H9 (cell line): ENCODE measurements at regions not wholly inside any gene's neighbourhood (a gene's known extent, or its start where the extent isn't known, plus 50 kb on each side); places are given as distances from the start of the nearest gene placed in this dataset.

ENCODE experiments used
- DNase-seq: peaks from one replicate; pipeline ENCODE4 v3.0.0-alpha.2; 2017
- H2AFZ ChIP-seq: one replicate; pipeline ENCODE4 v1.6.1; 2013; ENCODE audit warnings: mild to moderate bottlenecking, low read length, control low read depth, moderate library complexity
- H2AK5ac ChIP-seq: 2 replicates; pipeline ENCODE4 v1.6.1; 2013; ENCODE audit warnings: low read length, control low read depth, mixed read lengths; ENCODE audit not compliant: insufficient read length
- H2BK120ac ChIP-seq: one replicate; pipeline ENCODE4 v1.6.1; 2013; ENCODE audit warnings: low read depth, mild to moderate bottlenecking, low read length, control low read depth, inconsistent platforms; ENCODE audit not compliant: poor library complexity, severe bottlenecking
- H2BK12ac ChIP-seq: 2 replicates; pipeline ENCODE4 v1.6.1; 2013; ENCODE audit warnings: low read length, control low read depth, mixed read lengths, low read depth; ENCODE audit not compliant: insufficient read length
- H2BK15ac ChIP-seq: 2 replicates; pipeline ENCODE4 v1.6.1; 2013; ENCODE audit warnings: low read depth, low read length, control low read depth
- H2BK20ac ChIP-seq: one replicate; pipeline ENCODE4 v1.6.1; 2013; ENCODE audit warnings: low read depth, mild to moderate bottlenecking, low read length, control low read depth, inconsistent platforms; ENCODE audit not compliant: poor library complexity, severe bottlenecking
- H2BK5ac ChIP-seq: 2 replicates; pipeline ENCODE4 v1.6.1; 2013; ENCODE audit warnings: low read length, control low read depth, mixed read lengths; ENCODE audit not compliant: insufficient read length
- H3K14ac ChIP-seq: 2 replicates; pipeline ENCODE4 v1.6.1; 2013; ENCODE audit warnings: low read length, control low read depth; ENCODE audit not compliant: insufficient read depth
- H3K18ac ChIP-seq: 2 replicates; pipeline ENCODE4 v1.6.1; 2013; ENCODE audit warnings: low read depth, mild to moderate bottlenecking, mixed read lengths, low read length, control low read depth; ENCODE audit not compliant: insufficient read length
- H3K23ac ChIP-seq: 2 replicates; pipeline ENCODE4 v1.6.1; 2013; ENCODE audit warnings: low read length, control low read depth, mixed read lengths, low read depth; ENCODE audit not compliant: insufficient read length
- H3K23me2 ChIP-seq: 2 replicates; pipeline ENCODE4 v1.6.1; 2013; ENCODE audit warnings: low read depth, mild to moderate bottlenecking, mixed read lengths, low read length, control low read depth; ENCODE audit not compliant: insufficient read length, poor library complexity, severe bottlenecking
- H3K27ac ChIP-seq: 2 replicates; pipeline ENCODE4 v1.5.1; 2013; ENCODE audit warnings: low read length, control low read depth, mixed read lengths, low read depth; ENCODE audit not compliant: insufficient read length
- H3K27me3 ChIP-seq: 2 replicates; pipeline ENCODE4 v1.6.1; 2013; ENCODE audit warnings: low read length, control low read depth, inconsistent platforms; ENCODE audit not compliant: insufficient read depth
- H3K4ac ChIP-seq: 2 replicates; pipeline ENCODE4 v1.6.1; 2013; ENCODE audit warnings: low read depth, mild to moderate bottlenecking, control low read depth, inconsistent platforms, low read length, moderate library complexity
- H3K4me1 ChIP-seq: 2 replicates; pipeline ENCODE4 v1.6.1; 2013; ENCODE audit warnings: low read length, control low read depth, inconsistent platforms; ENCODE audit not compliant: insufficient read depth
- H3K4me2 ChIP-seq: 2 replicates; pipeline ENCODE4 v1.6.1; 2013; ENCODE audit warnings: low read length, control low read depth, mixed read lengths; ENCODE audit not compliant: insufficient read length, insufficient read depth
- H3K56ac ChIP-seq: 2 replicates; pipeline ENCODE4 v1.6.1; 2013; ENCODE audit warnings: low read depth, mild to moderate bottlenecking, mixed read lengths, low read length, control low read depth; ENCODE audit not compliant: insufficient read length
- H3K79me1 ChIP-seq: 2 replicates; pipeline ENCODE4 v1.6.1; 2013; ENCODE audit warnings: low read depth, mild to moderate bottlenecking, moderate library complexity, low read length, control low read depth, inconsistent platforms; ENCODE audit not compliant: insufficient read depth, poor library complexity, severe bottlenecking
- H3K79me2 ChIP-seq: 2 replicates; pipeline ENCODE4 v1.6.1; 2013; ENCODE audit warnings: low read length, control low read depth, inconsistent platforms; ENCODE audit not compliant: insufficient read depth
- H3K9ac ChIP-seq: 2 replicates; pipeline ENCODE4 v1.6.1; 2013; ENCODE audit warnings: low read length, control low read depth, mixed read lengths; ENCODE audit not compliant: insufficient read length; ENCODE audit errors: extremely low read depth
- H3K9me3 ChIP-seq: one replicate; pipeline ENCODE4 v1.6.1; 2013; ENCODE audit warnings: low read depth, low read length, inconsistent platforms; ENCODE audit not compliant: control insufficient read depth
- H3T11ph ChIP-seq: one replicate; pipeline ENCODE4 v1.6.1; 2013; ENCODE audit warnings: mild to moderate bottlenecking, low read length, control low read depth, inconsistent platforms
- H4K20me1 ChIP-seq: one replicate; pipeline ENCODE4 v1.6.1; 2013; ENCODE audit not compliant: control insufficient read depth, insufficient read length, insufficient read depth
- H4K5ac ChIP-seq: 2 replicates; pipeline ENCODE4 v1.6.1; 2013; ENCODE audit warnings: low read depth, mild to moderate bottlenecking, mixed read lengths, low read length, control low read depth; ENCODE audit not compliant: insufficient read length
- H4K8ac ChIP-seq: replicated peaks from 2 replicates; pipeline ENCODE4 v1.6.1; 2013; ENCODE audit warnings: low read length, control low read depth, mixed read lengths, low read depth; ENCODE audit not compliant: insufficient read length
- H4K91ac ChIP-seq: 2 replicates; pipeline ENCODE4 v1.6.1; 2013; ENCODE audit warnings: low read depth, mild to moderate bottlenecking, moderate library complexity, mixed read lengths, low read length, control low read depth; ENCODE audit not compliant: insufficient read length
- H3K27ac Mint-ChIP-seq, 3 experiments: 2 replicates in 2 of 3; 3 replicates in 1 of 3; pipeline ENCODE4 v1.8.0; 2020 to 2021; ENCODE audit warnings: mixed read lengths in 3 of 3, mild to moderate bottlenecking in 1 of 3, moderate library complexity in 1 of 3
- H3K27me3 Mint-ChIP-seq: 2 replicates; pipeline ENCODE4 v1.8.0; 2021; ENCODE audit warnings: low read depth, mild to moderate bottlenecking, moderate library complexity, mixed read lengths
- H3K36me3 Mint-ChIP-seq, 3 experiments: 2 replicates in 2 of 3; 3 replicates in 1 of 3; pipeline ENCODE4 v1.8.0; 2020 to 2021; ENCODE audit warnings: low read depth in 3 of 3, mixed read lengths in 3 of 3; ENCODE audit not compliant: insufficient read depth in 1 of 3
- H3K4me1 Mint-ChIP-seq, 2 experiments: 2 replicates each; pipeline ENCODE4 v1.8.0; 2020; ENCODE audit warnings: mixed read lengths in 2 of 2
- H3K4me3 Mint-ChIP-seq, 2 experiments: 2 replicates in 1 of 2; 3 replicates in 1 of 2; pipeline ENCODE4 v1.8.0; 2020 to 2021; ENCODE audit warnings: mild to moderate bottlenecking in 2 of 2, mixed read lengths in 2 of 2, moderate library complexity in 1 of 2
- H3K9me3 Mint-ChIP-seq, 2 experiments: 2 replicates in 1 of 2; 3 replicates in 1 of 2; pipeline ENCODE4 v1.8.0; 2020; ENCODE audit warnings: mild to moderate bottlenecking in 2 of 2, mixed read lengths in 2 of 2, moderate library complexity in 1 of 2
- WGBS: extraction: QIAGEN DNeasy Blood & Tissue Kit; methylation state at CpG from one replicate; pipeline ENCODE4 v1.1.7; 2013; ENCODE audit warnings: missing lambda C conversion rate, low lambda C conversion rate, mixed read lengths; ENCODE audit not compliant: insufficient read length; ENCODE audit errors: extremely low coverage; 5-methylcytosine and 5-hydroxymethylcytosine counted together
- TF ChIP-seq, protein P1 (sequence below): fragments of 200-600 bp; sonication (generic); conservative IDR thresholded peaks from 3 replicates; pipeline ENCODE4 v1.8.0; 2021; ENCODE audit warnings: antibody characterized with exemption, mild to moderate bottlenecking

DNA sequence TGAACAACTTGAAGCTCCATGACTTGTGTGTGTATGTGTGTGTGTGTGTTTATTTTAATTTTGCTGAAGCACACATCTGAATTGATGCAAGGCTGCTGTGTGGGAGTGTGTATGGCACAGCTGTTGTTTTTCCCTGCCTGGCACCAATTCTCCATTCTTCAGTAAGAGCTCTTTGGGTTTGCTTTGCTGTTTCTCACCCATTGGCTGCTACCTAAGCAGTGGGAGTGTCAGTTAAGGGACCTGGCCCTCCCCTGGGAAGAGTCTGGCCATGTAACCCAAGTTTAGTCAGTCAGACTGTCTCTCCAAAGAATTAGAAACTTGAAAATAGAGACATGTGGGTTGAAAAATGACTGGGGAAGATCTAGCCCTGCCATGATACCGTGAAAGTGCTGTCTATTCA, 126.2 kb upstream of the SYNPR start:
- Histone ChIP-seq H2BK12ac (no peak overlapping the region), H4K8ac (no peak overlapping the region), H3K4me2 (no peak overlapping the region), H3K56ac (no peak overlapping the region), H3T11ph (no peak overlapping the region), H3K27ac (no peak overlapping the region), H3K4ac (no peak overlapping the region), H3K4me1 (no peaks in the 10 kb centered on the region), H2BK20ac (no peak overlapping the region), H2BK5ac (no peak overlapping the region), H2AK5ac (no peak overlapping the region), H3K23ac (no peak overlapping the region), H3K79me2 (no peaks in the 10 kb centered on the region), H4K20me1 (no peaks in the 10 kb centered on the region), H4K5ac (no peak overlapping the region), H3K27me3 (no peaks in the 10 kb centered on the region), H3K9ac (no peak overlapping the region), H4K91ac (no peak overlapping the region), H3K79me1 (no peaks in the 10 kb centered on the region), H2BK15ac (no peak overlapping the region), H2BK120ac (no peak overlapping the region), H3K14ac (no peak overlapping the region), H3K23me2 (no peaks in the 10 kb centered on the region), H2AFZ (no peak overlapping the region), H3K9me3 (no peaks in the 10 kb centered on the region), H3K18ac (no peak overlapping the region)
- Mint-ChIP-seq H3K36me3 (peaks cover 0 to 4% (median 0%) of the 10 kb centered on the region in 3 experiments; a peak in 1 of 7 replicates), H3K4me3 (no peak overlapping the region), H3K27ac (no peak overlapping the region), H3K27me3 (no peaks in the 10 kb centered on the region), H3K4me1 (no peaks in the 10 kb centered on the region), H3K9me3 (peaks cover 0 to 2% of the 10 kb centered on the region in 2 experiments; a peak in 1 of 5 replicates)
- TF ChIP-seq, protein P1, sequence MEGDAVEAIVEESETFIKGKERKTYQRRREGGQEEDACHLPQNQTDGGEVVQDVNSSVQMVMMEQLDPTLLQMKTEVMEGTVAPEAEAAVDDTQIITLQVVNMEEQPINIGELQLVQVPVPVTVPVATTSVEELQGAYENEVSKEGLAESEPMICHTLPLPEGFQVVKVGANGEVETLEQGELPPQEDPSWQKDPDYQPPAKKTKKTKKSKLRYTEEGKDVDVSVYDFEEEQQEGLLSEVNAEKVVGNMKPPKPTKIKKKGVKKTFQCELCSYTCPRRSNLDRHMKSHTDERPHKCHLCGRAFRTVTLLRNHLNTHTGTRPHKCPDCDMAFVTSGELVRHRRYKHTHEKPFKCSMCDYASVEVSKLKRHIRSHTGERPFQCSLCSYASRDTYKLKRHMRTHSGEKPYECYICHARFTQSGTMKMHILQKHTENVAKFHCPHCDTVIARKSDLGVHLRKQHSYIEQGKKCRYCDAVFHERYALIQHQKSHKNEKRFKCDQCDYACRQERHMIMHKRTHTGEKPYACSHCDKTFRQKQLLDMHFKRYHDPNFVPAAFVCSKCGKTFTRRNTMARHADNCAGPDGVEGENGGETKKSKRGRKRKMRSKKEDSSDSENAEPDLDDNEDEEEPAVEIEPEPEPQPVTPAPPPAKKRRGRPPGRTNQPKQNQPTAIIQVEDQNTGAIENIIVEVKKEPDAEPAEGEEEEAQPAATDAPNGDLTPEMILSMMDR = no peak
- WGBS = no CpG with 5 or more reads among the region's 1 CpG
- DNase-seq = no peak
